ENCODE measurements at regions not wholly inside any gene's neighbourhood (a gene's known extent, or its start where the extent isn't known, plus 50 kb on each side); places are given as distances from the start of the nearest gene placed in this dataset.

DNA sequence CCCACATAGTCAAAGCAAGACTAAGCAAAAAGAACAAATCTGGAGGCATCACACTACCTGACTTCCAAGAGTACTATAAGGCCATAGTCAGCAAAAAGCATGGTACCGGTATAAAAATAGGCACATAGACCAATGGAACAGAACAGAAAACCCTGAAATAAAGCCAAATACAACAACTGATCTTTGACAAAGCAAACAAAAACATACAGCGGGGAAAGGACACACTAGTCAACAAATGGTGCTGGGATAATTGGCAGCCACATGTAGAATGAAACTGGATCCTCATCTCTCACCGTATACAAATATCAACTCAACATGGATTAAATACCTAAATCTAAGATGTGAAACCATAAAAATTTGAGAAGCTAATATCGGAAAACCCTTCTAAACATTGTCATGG lies 819.3 kb upstream of the FRG1 start:
- Histone ChIP-seq H3K27ac (ENCODE audit: low read depth, low read length) (no peak overlapping the region), H3K4me1 (ENCODE audit: control insufficient read depth in 5 of 5, insufficient read depth in 5 of 5, low read length in 5 of 5) (no peaks in the 10 kb centered on the region), H3K27me3 (ENCODE audit: control insufficient read depth in 5 of 5, insufficient read depth in 4 of 5, low read length in 5 of 5) (peaks cover 0 to under 1% (median 0%) of the 10 kb centered on the region in 5 donors), H3K36me3 (ENCODE audit: control insufficient read depth in 5 of 5, insufficient read depth in 5 of 5, low read length in 5 of 5) (no peaks in the 10 kb centered on the region), H3K9ac (ENCODE audit: low read length in 5 of 5) (no peak overlapping the region), H3K9me3 (ENCODE audit: control insufficient read depth in 5 of 5, low read length in 5 of 5) (no peaks in the 10 kb centered on the region), H3K4me3 (ENCODE audit: low read depth in 1 of 5, low read length in 5 of 5) (no peak overlapping the region)

DNA sequence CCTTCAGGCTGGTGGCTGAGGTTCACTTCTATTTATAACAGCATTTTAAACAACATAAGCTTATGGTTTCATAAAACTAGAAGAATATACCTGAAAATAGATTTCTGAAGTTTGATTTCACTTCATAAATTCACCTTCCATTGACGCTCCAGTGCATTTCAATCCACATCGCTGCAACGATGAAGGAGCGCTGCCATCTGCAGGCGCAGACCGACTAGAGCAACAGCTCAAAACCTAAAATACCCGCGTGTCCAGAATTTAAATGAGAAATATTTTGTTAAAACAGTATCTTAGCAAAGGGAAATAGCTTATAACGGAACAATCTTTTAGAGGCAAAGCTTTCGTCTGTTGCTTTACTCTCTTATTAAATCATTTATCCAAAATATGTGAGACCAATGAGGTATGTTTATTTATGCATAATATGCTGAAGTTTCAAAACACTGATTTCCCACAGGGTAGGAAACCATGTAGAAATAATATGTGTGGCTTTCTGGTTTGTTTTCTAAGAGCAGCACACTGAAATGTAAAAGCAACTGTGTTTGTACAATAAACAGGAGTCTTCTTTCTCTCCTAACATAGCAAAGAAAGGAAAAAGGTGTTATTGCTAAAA lies 816.4 kb upstream of the FRG1 start:
- no peaks in the 10 kb centered on the region for H3K36me3 ChIP-seq (ENCODE audit: control insufficient read depth in 5 of 5, insufficient read depth in 5 of 5, low read length in 5 of 5)
- no peak overlapping the region for H3K27ac ChIP-seq (ENCODE audit: low read depth, low read length)
- H3K9me3 ChIP-seq (ENCODE audit: control insufficient read depth in 5 of 5, low read length in 5 of 5), result no peaks in the 10 kb centered on the region
- no peak overlapping the region for H3K9ac ChIP-seq (ENCODE audit: low read length in 5 of 5)
- no peaks in the 10 kb centered on the region for H3K4me1 ChIP-seq (ENCODE audit: control insufficient read depth in 5 of 5, insufficient read depth in 5 of 5, low read length in 5 of 5)
- H3K27me3 ChIP-seq (ENCODE audit: control insufficient read depth in 5 of 5, insufficient read depth in 4 of 5, low read length in 5 of 5), result no peaks in the 10 kb centered on the region
- H3K4me3 ChIP-seq (ENCODE audit: low read depth in 1 of 5, low read length in 5 of 5), result no peak overlapping the region

DNA sequence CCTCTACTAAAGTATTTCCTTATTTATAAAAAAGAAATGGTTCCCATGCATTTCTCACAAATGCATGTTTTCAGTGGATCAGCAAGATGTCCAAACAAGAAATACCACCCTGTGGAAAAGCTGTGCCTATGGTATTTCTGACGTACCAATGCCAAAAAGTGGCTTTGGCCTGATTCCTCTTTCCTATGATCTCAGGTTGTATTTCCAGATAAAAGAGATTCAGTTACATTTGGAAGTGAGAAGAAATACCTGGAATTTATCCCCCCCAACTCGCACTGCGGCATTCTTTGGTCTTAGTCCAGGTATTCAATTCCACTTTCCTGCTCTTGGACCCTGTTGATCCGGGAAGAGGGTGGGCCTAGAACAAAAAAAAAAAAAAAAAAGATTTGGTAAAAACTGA lies 815.9 kb upstream of the FRG1 start:
- Histone ChIP-seq H3K27ac (ENCODE audit: low read depth, low read length) (no peak overlapping the region), H3K4me3 (ENCODE audit: low read depth in 1 of 5, low read length in 5 of 5) (no peak overlapping the region), H3K4me1 (ENCODE audit: control insufficient read depth in 5 of 5, insufficient read depth in 5 of 5, low read length in 5 of 5) (no peaks in the 10 kb centered on the region), H3K27me3 (ENCODE audit: control insufficient read depth in 5 of 5, insufficient read depth in 4 of 5, low read length in 5 of 5) (no peaks in the 10 kb centered on the region), H3K9ac (ENCODE audit: low read length in 5 of 5) (no peak overlapping the region), H3K36me3 (ENCODE audit: control insufficient read depth in 5 of 5, insufficient read depth in 5 of 5, low read length in 5 of 5) (no peaks in the 10 kb centered on the region), H3K9me3 (ENCODE audit: control insufficient read depth in 5 of 5, low read length in 5 of 5) (no peaks in the 10 kb centered on the region)

DNA sequence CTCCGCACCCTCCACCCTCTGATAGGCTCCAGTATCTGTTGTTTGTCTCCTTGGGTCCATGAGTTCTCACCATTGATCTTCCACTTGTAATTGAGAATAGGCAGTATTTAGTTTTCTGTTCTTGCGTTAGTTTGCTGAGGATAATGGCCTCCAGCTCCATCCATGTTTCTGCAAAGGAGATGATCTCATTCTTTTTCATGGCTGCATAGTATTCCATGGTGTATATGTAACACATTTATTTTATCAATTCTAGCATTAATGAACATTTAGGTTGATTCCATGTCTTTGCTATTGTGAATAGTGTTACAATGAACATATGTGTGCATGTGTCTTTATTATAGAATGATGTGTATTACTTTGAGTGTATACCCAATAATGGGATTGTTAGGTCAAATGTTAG lies 814.6 kb upstream of the FRG1 start:
- Histone ChIP-seq H3K27ac (ENCODE audit: low read depth, low read length) (no peak overlapping the region), H3K27me3 (ENCODE audit: control insufficient read depth in 5 of 5, insufficient read depth in 4 of 5, low read length in 5 of 5) (no peaks in the 10 kb centered on the region), H3K4me3 (ENCODE audit: low read depth in 1 of 5, low read length in 5 of 5) (no peak overlapping the region), H3K9me3 (ENCODE audit: control insufficient read depth in 5 of 5, low read length in 5 of 5) (no peaks in the 10 kb centered on the region), H3K9ac (ENCODE audit: low read length in 5 of 5) (no peak overlapping the region), H3K36me3 (ENCODE audit: control insufficient read depth in 5 of 5, insufficient read depth in 5 of 5, low read length in 5 of 5) (no peaks in the 10 kb centered on the region), H3K4me1 (ENCODE audit: control insufficient read depth in 5 of 5, insufficient read depth in 5 of 5, low read length in 5 of 5) (no peaks in the 10 kb centered on the region)

DNA sequence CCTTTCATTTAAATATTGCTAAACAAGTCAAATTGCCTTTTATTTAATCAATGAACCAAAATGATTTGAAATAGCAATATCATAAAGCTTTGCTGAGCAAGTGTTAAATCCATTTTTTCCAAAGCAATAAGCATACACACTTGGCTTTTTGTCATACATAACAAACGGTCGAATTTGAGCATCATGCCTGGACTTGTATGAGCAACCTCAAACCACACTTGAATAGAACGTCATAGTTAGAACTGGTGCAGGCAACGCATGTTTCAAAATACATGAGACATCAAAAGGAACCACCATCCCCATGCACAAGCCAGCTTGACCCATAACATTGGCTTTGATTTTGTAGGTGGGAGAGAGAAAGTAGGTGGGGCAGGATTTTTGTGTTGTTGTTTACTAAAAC lies 812.3 kb upstream of the FRG1 start:
- Histone ChIP-seq H3K9me3 (ENCODE audit: control insufficient read depth in 5 of 5, low read length in 5 of 5) (no peaks in the 10 kb centered on the region), H3K36me3 (ENCODE audit: control insufficient read depth in 5 of 5, insufficient read depth in 5 of 5, low read length in 5 of 5) (no peaks in the 10 kb centered on the region), H3K4me3 (ENCODE audit: low read depth in 1 of 5, low read length in 5 of 5) (no peak overlapping the region), H3K27ac (ENCODE audit: low read depth, low read length) (no peak overlapping the region), H3K9ac (ENCODE audit: low read length in 5 of 5) (no peak overlapping the region), H3K4me1 (ENCODE audit: control insufficient read depth in 5 of 5, insufficient read depth in 5 of 5, low read length in 5 of 5) (no peaks in the 10 kb centered on the region), H3K27me3 (ENCODE audit: control insufficient read depth in 5 of 5, insufficient read depth in 4 of 5, low read length in 5 of 5) (no peaks in the 10 kb centered on the region)

DNA sequence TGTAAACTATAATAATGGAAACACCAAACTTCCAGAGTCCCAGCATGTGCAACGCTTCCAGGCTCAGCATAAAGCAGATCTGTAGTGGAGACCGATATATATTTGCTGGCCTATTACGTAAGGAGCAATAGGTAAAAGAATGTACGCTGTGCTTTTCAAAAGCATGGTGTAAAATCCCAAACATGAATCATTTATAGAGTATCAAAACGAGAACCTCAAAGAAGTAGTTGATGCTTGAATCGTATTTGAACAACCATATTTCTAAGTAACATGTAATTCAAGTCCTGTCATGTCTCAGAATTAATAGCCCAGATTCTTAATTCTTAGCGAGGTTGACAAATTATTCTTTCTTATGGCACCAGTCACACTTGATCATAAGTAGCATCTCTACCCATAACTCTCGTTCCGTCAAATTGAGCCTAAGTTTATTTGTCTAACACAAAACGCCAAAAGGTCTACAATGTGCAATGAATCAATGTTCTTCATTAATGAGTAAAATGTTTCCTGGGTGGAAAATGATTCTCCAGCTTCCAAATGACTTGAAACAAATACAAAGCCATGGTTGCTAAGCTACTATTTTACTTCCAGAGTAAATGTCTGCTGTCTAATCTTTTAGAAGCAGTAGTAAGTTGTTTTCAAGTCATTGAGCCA lies 811.5 kb upstream of the FRG1 start:
- H3K9ac ChIP-seq (ENCODE audit: low read length in 5 of 5), result no peak overlapping the region
- no peaks in the 10 kb centered on the region for H3K4me1 ChIP-seq (ENCODE audit: control insufficient read depth in 5 of 5, insufficient read depth in 5 of 5, low read length in 5 of 5)
- H3K36me3 ChIP-seq (ENCODE audit: control insufficient read depth in 5 of 5, insufficient read depth in 5 of 5, low read length in 5 of 5), result no peaks in the 10 kb centered on the region
- H3K27ac ChIP-seq (ENCODE audit: low read depth, low read length), result no peak overlapping the region
- no peaks in the 10 kb centered on the region for H3K9me3 ChIP-seq (ENCODE audit: control insufficient read depth in 5 of 5, low read length in 5 of 5)
- no peak overlapping the region for H3K4me3 ChIP-seq (ENCODE audit: low read depth in 1 of 5, low read length in 5 of 5)
- no peaks in the 10 kb centered on the region for H3K27me3 ChIP-seq (ENCODE audit: control insufficient read depth in 5 of 5, insufficient read depth in 4 of 5, low read length in 5 of 5)

DNA sequence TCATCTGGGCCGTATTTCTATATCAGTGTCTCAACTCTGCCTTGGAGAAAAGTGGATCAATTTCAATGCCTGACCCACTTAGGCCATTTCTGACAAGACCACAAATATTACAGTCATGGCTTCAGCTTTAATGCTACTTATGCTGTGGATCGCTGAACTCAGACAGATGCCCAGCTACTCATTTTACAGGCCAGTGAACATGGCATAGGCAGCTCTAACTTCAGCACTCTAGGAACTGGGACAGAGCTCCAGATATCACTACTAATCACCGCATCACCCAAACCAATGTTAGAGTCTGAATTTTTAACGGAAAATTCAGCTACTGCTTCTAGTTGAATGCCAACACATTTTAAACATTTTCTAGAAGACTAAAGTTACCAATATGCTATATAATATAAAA lies 809.6 kb upstream of the FRG1 start:
- no peaks in the 10 kb centered on the region for H3K4me1 ChIP-seq (ENCODE audit: control insufficient read depth in 5 of 5, insufficient read depth in 5 of 5, low read length in 5 of 5)

DNA sequence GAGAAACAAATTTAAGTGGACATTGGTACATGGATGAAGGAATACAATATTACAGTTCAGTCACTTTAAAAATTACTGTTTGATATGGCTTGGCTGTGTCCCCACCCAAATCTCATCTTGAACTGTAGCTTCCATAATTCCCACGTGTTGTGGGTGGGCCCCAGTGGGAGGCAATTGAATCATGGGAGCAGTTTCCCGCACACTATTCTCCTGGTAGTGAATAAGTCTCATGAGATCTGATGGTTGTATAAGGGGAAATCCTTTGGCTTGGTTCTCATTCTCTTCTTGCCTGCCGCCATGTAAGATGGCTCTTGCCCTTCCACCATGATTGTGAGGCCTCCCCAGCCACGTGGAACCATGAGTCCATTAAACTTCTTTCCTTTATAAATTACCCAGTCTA lies 804.2 kb upstream of the FRG1 start:
- Histone ChIP-seq H3K9ac (ENCODE audit: low read length in 5 of 5) (no peak overlapping the region), H3K4me1 (ENCODE audit: control insufficient read depth in 5 of 5, insufficient read depth in 5 of 5, low read length in 5 of 5) (no peaks in the 10 kb centered on the region), H3K27ac (ENCODE audit: low read depth, low read length) (no peak overlapping the region), H3K27me3 (ENCODE audit: control insufficient read depth in 5 of 5, insufficient read depth in 4 of 5, low read length in 5 of 5) (no peaks in the 10 kb centered on the region), H3K36me3 (ENCODE audit: control insufficient read depth in 5 of 5, insufficient read depth in 5 of 5, low read length in 5 of 5) (no peaks in the 10 kb centered on the region), H3K9me3 (ENCODE audit: control insufficient read depth in 5 of 5, low read length in 5 of 5) (no peaks in the 10 kb centered on the region), H3K4me3 (ENCODE audit: low read depth in 1 of 5, low read length in 5 of 5) (no peak overlapping the region)

More for the DNA sequence above, 809.6 kb upstream of the FRG1 start:
- Histone ChIP-seq H3K27me3 (ENCODE audit: control insufficient read depth in 5 of 5, insufficient read depth in 4 of 5, low read length in 5 of 5) (no peaks in the 10 kb centered on the region), H3K36me3 (ENCODE audit: control insufficient read depth in 5 of 5, insufficient read depth in 5 of 5, low read length in 5 of 5) (no peaks in the 10 kb centered on the region), H3K27ac (ENCODE audit: low read depth, low read length) (no peak overlapping the region), H3K4me3 (ENCODE audit: low read depth in 1 of 5, low read length in 5 of 5) (no peak overlapping the region), H3K9ac (ENCODE audit: low read length in 5 of 5) (no peak overlapping the region), H3K9me3 (ENCODE audit: control insufficient read depth in 5 of 5, low read length in 5 of 5) (no peaks in the 10 kb centered on the region)

DNA sequence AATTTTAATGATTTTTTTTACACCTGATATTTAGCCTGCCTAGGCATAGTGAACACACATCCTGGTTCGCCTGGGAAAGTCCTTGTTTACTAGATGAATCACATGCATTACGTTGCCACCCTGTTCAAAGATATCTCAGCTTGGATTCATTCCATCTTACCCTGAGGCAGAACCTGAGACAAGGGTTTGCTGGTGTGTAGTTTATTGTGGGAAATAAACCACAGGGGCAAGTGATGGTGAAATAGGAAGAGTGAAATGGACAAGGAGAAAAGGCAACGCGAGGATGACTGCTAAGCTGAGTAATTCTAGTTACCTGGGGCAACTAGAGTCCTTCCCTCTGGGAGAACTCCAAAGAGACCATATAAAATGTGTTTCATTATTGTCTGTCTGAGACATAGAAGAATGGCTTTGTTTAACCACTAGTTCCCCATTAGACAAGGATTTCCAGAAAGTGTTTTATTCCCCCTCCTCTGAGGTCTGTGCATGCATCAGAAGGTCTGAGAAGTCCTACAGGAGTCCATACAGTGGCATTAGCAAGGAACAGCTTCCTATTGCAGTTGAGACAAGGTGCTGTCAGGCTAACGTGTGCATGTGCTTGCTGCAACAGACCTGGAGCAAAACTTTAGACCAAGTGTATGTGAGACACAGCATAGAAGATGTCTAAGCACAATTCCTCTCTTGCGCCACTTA lies 797.3 kb upstream of the FRG1 start:
- Histone ChIP-seq H3K9me3 (ENCODE audit: control insufficient read depth in 5 of 5, low read length in 5 of 5) (no peaks in the 10 kb centered on the region), H3K4me1 (ENCODE audit: control insufficient read depth in 5 of 5, insufficient read depth in 5 of 5, low read length in 5 of 5) (no peaks in the 10 kb centered on the region), H3K36me3 (ENCODE audit: control insufficient read depth in 5 of 5, insufficient read depth in 5 of 5, low read length in 5 of 5) (no peaks in the 10 kb centered on the region), H3K9ac (ENCODE audit: low read length in 5 of 5) (no peak overlapping the region), H3K4me3 (ENCODE audit: low read depth in 1 of 5, low read length in 5 of 5) (no peak overlapping the region), H3K27me3 (ENCODE audit: control insufficient read depth in 5 of 5, insufficient read depth in 4 of 5, low read length in 5 of 5) (no peaks in the 10 kb centered on the region), H3K27ac (ENCODE audit: low read depth, low read length) (no peak overlapping the region)

DNA sequence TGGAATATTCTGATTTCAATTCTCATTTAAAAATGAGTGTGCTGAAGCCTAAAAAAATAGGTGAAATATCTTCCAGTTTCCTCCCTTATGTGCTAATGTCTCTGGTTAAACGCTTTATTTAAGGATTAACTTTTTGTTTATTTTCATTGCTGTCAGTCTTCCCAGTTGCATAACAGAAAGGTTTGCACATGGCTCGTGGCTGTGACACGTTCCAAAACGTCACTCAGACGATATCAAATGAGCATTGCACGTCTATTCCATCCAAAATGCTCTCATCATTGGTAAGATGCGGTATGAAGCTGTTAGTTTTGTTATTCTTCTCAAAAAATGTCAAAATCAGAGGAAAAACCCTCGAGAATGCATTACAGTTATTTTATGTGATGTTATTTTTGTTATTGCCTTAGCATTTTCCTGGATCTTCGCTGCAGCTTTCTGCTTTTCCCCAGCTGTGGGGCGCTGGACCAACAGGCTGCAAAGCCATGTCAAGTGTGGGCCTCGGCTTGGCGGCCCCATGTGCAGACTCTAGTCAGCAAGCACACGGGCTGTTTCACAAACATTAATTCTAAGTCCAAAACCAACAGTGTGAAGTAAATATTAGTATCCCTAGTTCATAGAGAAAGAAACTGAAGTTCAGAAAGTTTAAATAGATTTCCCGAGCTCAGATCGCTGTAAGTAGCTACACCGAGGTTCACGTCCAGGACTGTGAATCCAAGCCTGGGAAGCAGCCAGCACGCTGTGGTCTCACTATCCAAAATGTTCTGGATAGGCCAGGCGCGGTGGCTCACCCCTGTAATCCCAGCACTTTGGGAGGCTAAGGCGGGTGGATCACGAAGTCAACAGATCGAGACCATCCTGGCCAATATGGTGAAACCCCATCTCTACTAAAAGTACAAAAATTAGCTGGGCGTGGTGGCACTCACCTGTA lies 793.4 kb upstream of the FRG1 start:
- H3K9me3 ChIP-seq (ENCODE audit: control insufficient read depth in 5 of 5, low read length in 5 of 5), result peaks cover 0 to 6% (median 4%) of the 10 kb centered on the region in 5 donors
- H3K27me3 ChIP-seq (ENCODE audit: control insufficient read depth in 5 of 5, insufficient read depth in 4 of 5, low read length in 5 of 5), result no peaks in the 10 kb centered on the region
- H3K9ac ChIP-seq (ENCODE audit: low read length in 5 of 5), result no peak overlapping the region
- H3K27ac ChIP-seq (ENCODE audit: low read depth, low read length), result no peak overlapping the region
- H3K36me3 ChIP-seq (ENCODE audit: control insufficient read depth in 5 of 5, insufficient read depth in 5 of 5, low read length in 5 of 5), result no peaks in the 10 kb centered on the region
- H3K4me3 ChIP-seq (ENCODE audit: low read depth in 1 of 5, low read length in 5 of 5), result no peak overlapping the region
- no peaks in the 10 kb centered on the region for H3K4me1 ChIP-seq (ENCODE audit: control insufficient read depth in 5 of 5, insufficient read depth in 5 of 5, low read length in 5 of 5)

Measured in subcutaneous abdominal adipose tissue (tissue), 5 donors.